Head of caudate nucleus (tissue), 42 donors: ENCODE measurements at regions not wholly inside any gene's neighbourhood (a gene's known extent, or its start where the extent isn't known, plus 50 kb on each side); places are given as distances from the start of the nearest gene placed in this dataset.

Source experiments
- DNase-seq, 42 donors: peaks; one replicate each; pipeline versions ENCODE4 v3.0.0 to v3.0.0-alpha.2; 2020 to 2021; ENCODE audit warnings: mixed read lengths in 7 of 42
- intact Hi-C: fragments of 100-400 bp; cut with DNase I; formaldehyde crosslinking; loops from one replicate; pipeline ENCODE4 v1.15.0; 2022

DNA sequence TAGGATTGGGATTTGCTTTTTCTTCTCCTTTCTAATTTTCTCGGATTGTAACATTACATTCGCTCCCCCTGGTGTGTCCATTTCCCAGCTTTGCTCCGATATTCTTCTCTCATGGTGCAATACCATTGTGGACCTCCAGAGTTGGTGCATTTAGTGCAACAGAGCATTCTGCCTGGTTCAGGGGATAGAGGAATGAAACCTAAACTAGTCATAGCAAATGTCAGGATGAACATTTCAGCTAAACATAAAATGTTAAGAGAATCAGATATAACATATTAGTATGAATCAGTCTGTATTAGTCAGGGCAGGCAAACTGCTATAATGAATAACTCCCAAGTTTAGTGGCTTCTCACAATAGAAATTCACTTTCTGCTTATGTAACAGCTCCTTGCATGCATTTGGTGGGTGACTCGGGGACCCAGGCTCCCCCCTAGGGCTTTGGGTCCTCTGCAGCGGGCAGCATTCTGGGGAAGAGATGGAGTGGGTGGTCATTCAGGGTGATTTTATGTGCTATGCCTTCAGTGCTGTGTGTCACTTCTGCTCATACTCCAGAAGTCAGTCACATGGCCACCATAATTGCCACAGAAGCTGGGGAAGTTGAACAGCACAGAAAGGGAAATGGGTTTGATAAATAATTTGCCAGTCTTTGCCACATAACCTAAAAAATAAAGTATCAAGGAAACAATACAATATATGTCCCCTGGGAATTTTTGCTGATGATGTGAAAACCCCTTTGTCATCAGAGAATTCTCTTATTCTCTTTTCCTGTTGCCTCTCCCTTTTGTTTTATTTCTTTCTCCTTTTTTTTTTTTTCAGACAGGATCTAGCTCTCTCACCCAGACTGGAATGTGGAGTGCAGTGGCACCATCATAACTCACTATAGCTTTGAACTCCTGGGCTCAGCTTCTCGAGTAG lies 111.0 kb downstream of the HSPH1 start:
- DNase-seq: no peak

DNA sequence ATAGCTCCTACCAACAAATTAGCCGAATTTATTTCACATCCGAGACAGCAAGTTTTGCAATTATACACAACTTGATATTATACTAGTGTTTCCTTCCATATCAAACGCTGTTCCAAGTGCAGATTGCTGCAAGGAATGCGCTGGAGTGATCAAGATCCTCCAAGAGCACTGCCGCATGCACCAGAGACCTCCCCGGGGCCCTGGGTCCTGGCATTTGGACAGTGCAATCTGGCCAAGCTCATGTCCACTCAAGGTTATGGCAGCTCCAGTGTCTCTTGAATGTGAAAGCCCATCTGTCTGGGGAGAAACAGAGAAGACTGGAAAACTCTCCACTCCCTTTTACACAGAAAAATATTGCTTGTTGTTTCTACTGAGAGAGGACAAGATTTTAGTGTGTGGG lies 111.9 kb downstream of the HSPH1 start:
- DNase-seq: no peak
- intact Hi-C loops: no loop called here

More for the DNA sequence above, 111.0 kb downstream of the HSPH1 start:
- intact Hi-C loops: no loop called here

DNA sequence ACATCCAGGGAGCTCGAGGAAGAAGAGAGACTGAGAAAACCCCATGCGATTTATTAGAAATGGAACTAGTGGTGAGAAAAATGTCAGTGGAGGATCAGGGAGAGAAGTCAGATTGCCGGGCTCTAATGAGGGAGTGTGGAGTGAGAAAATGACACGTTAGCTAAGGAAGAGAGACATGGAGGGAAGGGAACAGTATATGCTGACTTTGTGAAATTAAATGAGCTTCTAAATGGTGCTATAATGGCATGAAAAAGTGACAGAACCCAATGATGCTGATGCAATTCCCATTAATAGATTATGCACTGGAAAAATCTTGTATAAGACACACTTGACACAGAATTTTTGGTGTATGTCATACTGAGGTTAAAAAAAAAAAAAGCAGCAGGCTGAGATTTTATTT lies 112.6 kb downstream of the HSPH1 start:
- intact Hi-C loops: no loop called here
- DNase-seq: no peak

DNA sequence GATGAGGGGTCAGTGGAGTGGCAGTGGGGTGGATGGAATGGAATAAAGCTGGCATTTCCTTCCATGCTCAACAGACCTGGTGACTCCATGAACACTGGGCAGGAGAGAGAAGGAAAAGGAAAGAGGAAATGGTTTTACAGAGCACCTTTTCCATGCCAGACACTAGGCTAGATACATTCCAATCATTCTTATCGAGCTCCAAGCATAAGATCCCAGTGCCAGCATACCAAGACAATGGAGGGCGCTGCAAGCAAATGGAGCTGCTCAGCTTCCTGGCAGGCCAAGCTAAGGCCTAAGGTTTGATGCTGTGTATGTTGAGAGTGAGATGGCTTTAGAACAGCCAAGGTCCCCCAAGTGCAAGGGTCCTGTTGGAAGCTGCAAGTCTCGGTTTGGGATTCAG lies 113.2 kb downstream of the HSPH1 start:
- intact Hi-C loops: no loop called here
- no peak for DNase-seq

- peak in 30 of 42 donors; percentile 12 to 68 (median 36) for DNase-seq
- intact Hi-C loops: no loop called here
Observed at GRCh38 chr13:31046711-31047279, 114.3 kb downstream of the TEX26 start.

DNA sequence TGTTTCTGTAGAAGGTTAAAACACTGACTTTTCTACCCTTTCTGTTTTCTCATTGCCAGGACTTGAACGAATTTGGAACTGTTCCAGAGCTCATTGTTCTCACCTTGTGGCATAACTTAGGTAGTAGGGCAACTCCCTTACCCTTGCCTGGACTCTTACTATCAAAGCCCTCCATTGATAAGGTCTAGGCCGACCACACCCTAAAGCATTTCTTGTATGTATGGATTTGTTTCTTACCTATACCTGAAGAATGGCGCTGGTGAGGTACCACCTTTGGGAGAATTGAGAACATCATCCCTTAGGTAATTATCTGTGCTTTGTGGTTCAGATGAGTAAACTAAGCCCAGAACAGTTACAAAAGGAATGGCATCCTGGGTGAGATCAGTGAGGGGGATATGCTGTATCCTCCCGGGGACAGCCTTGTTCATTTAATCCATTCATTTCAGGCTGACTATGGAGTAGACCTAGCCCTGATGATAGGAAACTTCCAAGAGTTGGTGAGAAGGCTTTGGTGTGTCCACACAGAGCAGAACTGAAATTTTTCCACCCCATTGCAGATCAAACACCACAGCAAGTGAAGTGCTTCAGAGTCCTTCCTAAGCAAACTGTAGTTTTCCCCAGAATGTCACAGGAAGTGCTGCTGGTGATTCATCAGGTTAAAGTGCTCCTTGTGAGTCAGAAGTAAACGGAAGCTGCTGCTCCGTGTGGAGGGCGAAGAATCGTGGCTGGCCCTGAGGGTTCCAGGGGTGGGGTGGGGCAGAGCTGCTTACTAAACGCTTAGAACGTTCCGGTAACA lies 113.0 kb downstream of the TEX26 start:
- DNase-seq: no peak
- intact Hi-C loops: no loop called here

GRCh38 chr13:31044364-31045285 lies 112.2 kb downstream of the TEX26 start:
- intact Hi-C loops: loop anchor here (5.0 kb wide), 1 partner anchor 242 kb away; no protein-coding TSS in a partner anchor
- peak; percentile 68 to 93 (median 85) for DNase-seq

GRCh38 chr13:31043957-31044356 lies 111.5 kb downstream of the TEX26 start:
- intact Hi-C loops: loop anchor here (5.0 kb wide), 1 partner anchor 242 kb away; no protein-coding TSS in a partner anchor
- DNase-seq: no peak

DNA sequence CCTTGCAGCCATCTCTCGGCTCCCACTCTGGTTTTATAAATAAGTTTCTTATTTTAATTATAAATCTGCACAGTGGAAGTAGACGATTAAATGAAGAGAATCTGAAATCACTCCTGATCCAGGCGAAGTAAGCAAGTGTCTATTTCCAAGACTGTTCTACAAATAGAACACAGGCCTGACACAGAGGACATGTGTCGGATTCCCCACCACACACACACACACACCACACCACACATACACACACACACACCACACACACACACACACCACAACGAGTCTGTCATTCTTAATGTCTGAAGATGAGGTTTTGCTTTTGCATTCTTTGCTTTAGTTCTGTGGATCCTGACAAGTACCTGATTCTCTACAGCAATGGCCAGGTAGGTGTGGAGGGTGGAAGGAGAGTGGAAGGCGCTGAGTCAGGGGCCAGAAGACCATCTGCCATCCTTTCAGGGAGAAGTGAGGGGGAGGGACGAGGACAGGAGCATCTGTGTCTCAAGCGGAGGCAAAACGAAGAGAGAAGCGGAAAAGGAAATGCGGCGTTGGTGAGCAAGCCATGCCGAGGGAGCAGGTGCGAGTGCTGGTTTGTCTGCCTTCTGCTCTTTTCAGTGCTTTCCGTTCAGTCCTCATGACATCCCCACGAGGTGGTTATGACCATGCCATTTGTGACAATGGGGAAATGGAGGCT lies 110.2 kb downstream of the TEX26 start:
- intact Hi-C loops: loop anchor here (5.0 kb wide), 1 partner anchor 240 kb away; no protein-coding TSS in a partner anchor
- no peak for DNase-seq

- intact Hi-C loops: loop anchor here (5.0 kb wide), 1 partner anchor 240 kb away; no protein-coding TSS in a partner anchor
Observed at GRCh38 chr13:31042049-31042448, 109.6 kb downstream of the TEX26 start.

DNA sequence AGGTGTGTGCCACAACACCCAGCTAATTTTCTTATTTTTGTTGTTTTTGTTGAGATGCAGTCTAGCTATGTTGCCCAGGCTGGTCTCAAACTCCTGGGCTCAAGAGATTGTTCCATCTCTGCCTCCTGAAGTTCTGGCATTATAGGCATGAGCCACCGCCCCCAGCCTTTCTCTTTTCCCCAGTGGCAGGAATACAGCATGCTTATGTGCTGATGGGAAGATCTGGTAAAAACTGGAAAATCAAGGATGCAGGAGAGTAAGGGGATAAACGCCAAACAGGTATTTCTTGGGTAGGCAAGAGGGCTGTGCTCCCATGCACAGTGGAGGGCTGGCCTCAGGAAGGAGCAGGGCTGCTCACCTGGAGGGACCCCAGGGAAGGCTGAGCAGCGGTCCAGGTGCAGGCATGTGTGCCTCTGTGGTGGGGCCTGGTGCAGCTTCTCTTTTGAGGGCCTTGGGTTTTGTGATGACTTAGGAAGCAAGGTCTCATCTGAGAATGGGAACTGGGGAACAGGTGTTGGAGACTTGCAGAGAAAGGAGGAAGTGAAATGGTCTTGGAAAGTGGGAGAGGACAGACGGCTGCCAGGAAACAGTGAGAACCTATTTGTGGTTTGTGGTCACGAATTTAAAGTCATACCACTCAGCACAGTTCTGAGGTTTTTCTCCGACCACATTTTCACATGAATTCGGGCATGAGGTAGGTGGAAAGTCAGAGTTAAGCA lies 106.5 kb downstream of the TEX26 start:
- intact Hi-C loops: no loop called here

More at GRCh38 chr13:31042049-31042448, 109.6 kb downstream of the TEX26 start:
- no peak for DNase-seq

GRCh38 chr13:31037874-31038500 lies 105.5 kb downstream of the TEX26 start:
- intact Hi-C loops: no loop called here
- DNase-seq: no peak

More for the DNA sequence above, 106.5 kb downstream of the TEX26 start:
- no peak for DNase-seq

GRCh38 chr13:31036731-31037695 lies 104.6 kb downstream of the TEX26 start:
- DNase-seq: no peak
- intact Hi-C loops: no loop called here

- peak in 1 of 42 donors; percentile 5 for DNase-seq
- intact Hi-C loops: no loop called here
Observed at GRCh38 chr13:31035185-31035965, 102.9 kb downstream of the TEX26 start.
